AG20443 (cell line): ENCODE measurements at regions not wholly inside any gene's neighbourhood (a gene's known extent, or its start where the extent isn't known, plus 50 kb on each side); places are given as distances from the start of the nearest gene placed in this dataset.
"Not testable (repeated sequence)": the region's sequence is repeated elsewhere in the genome, so short reads cannot be mapped to it uniquely, and the experiment has no call there.

Source experiments
- DNase-seq: peaks from one replicate; pipeline ENCODE4 v3.0.0; 2012; ENCODE audit warnings: low spot score, mixed read lengths

GRCh38 chr11:86167499-86168164 lies 76.9 kb upstream of the EED start:
- no peak for DNase-seq

GRCh38 chr11:86166287-86166686 lies 78.3 kb upstream of the EED start:
- DNase-seq: not testable (repeated sequence)

- DNase-seq: no peak
Measured at GRCh38 chr11:86164106-86164505, 80.4 kb upstream of the EED start.

- DNase-seq: not testable (repeated sequence)
Measured at GRCh38 chr11:86163221-86163876, 81.2 kb upstream of the EED start.

DNA sequence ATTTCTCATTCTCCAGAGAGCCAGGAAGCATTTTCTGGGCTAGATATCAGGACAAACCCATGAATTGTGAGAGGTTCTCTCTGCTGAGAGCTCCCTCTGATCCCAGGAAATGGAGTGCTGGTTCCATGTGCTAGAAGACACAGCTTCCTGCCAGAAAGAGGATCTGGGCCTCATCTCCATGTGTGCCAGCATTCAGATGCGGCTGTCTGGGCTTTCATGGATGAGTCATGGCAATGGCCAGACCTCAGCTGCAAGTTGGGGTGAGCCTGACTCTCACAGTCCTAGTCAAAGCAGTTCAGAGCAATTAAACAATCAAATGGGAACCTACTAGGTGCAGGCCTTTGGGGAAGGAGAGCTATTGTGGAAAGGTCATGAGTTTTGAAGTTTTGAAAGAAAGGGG lies 82.3 kb upstream of the EED start:
- DNase-seq: peak; percentile 88

DNA sequence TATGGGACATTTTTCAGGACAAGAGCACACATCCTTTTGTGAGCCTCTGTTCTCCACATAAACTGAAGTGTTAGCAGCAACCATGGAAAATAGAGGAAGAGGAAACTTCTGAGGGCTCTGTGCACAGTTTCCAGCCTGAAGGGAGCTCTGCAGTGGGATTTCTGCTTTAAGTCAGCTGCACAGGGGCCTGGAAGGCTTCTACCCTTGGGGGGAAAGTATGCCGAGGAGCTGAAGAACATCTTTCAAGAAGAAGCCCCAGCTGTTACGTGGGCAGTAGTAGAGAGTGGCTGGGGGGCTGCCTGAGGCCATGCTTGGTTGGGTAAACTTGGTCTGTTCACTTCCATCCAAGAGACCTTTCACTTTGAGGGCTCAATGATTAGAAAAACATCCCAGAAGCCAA lies 82.7 kb upstream of the EED start:
- DNase-seq: no peak

GRCh38 chr11:86161336-86161735 lies 83.2 kb upstream of the EED start:
- no peak for DNase-seq

DNA sequence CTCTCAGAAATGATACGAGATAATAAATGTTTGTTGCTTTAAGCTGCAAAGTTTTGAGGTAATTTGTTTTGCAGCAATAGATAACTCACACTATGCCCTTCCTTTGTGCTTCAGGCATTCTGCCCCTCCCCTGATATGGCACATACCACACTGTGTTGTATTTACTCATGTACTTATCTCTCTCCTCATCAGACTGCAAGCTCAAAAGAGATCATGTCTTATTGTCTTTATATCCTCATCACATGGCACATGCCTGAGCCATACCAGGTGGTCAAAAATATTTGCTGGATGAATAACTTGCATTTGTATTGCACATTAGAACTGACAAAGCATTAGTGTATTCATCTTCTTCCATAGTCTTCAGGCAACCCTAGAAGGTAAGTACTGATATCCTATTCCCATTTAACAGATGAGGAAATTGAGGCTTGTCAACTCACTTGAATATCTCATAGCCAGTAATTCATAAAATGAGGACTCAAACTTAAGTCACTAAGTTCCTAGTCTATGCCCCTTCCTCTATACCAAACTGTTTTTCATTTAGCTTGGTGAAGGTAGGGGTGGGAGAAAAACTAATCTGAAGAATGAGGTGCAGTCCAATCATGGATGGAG lies 83.9 kb upstream of the EED start:
- DNase-seq: no peak

- no peak for DNase-seq
Measured at GRCh38 chr11:86159581-86159891, 85.0 kb upstream of the EED start.

DNA sequence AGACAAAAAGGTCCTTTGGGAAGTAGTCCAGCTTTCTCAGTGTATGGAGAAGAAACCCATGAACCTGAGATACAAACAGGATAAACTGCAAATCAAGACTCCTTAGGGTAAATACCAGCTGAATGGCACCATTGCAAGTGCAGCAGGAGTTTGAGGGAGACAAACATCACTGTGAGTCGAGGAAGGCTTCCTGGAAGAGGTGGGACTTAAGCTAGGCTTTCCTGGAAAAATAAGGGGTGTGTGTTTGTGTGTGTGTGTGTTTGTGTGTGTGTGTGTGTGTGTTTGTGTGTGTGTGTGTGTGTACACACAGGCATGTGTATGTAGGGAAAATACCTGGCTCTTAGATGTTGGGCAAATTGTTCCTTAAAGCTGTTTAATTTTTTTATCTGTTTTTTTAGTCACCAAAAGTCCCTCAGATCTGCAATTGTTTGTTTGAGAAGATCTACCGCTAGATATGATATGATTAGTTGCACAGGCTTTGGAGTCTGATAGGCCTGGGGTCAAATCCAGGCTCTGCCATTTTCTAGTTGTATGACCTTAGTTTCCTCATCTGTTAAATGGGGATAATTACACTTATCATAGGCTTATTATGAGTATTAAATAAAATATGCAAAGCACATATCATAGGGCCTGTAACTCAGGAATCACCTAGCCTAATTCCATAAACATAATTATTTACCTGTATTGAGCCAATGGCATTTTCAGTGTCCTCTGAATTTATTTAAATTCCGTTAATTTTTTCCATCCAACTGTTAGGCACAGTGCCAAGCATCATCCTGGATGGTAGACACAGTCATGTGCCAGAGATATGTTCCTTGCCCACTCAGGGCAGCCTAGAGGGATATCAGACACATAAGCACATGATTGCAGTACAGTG lies 85.6 kb upstream of the EED start:
- DNase-seq: no peak

DNA sequence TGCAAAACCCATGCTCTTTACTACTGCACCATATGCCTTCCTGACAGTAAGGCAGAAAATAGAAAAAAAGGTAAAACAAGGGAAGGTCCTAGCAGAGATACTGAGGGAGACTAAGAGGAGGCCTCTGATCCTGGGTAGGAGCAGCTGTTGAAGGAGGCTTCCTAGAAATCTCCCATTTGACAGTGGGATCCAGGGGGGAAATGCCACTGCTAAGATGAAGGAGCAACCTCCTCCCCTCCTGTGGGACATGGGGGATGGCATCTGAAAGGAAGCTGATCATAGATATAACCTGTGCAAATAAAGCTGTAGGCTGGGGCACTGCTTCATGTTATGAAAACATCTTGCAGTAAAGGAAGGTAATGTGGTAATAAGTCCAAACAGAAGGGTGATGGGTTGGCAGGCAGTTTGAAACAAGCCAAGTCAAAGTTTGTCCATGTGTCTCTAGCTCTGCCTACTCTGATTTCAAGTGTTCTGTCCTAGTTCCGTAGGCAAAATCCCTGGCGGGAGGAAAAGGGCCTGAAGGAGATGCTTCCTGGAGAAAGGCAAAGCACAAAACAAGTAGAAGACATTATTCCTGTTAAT lies 86.7 kb upstream of the EED start:
- DNase-seq: no peak

- DNase-seq: no peak
Measured at GRCh38 chr11:86156397-86156955, 87.6 kb upstream of the PICALM start.

DNA sequence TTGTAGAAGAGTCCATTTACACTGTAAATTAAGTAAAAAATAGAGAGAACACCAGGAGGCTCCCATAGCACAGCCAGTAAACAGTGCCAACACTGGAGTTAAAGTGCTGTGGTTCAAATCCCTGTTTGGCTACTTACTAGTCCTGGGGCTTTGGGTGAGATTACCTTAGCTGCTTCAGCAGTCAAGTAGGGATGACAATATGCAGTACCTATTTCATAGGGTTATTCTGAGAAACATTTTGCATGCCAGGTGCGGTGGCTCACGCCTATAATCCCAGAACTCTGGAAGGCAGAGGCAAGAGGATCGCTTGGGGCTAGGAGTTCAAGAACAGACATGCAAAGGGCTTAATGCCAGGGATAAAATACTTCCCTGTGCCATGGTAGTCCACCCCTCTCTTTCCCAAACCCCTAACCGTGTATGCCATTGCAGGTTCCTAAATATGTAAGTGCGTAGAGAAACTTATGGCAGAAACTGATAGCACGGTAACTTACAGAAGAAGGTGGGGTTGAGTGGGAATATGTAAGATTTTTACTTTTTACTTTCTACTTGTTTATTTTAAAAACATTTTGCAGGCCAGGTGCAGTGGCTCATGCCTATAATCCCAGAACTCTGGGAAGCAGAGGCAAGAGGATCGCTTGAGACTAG lies 86.4 kb upstream of the PICALM start:
- no peak for DNase-seq

DNA sequence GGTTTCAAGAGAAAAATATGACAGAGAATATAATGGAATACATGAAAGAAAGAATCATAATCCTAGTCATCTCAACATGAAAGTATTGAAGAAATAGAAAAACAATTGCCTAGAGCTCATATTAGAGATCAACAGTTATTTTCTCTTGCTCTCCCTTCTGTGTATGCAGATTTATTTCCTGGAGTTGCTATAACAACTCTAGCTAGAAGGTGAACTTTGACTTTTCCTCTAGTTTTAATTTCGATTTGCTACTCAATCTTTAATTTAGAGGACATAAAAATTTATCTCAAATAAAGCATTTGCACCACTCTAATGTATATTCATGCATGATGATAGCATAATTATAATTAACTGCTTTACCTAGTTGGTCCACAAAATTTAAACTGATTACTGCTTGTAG lies 84.6 kb upstream of the PICALM start:
- no peak for DNase-seq

DNA sequence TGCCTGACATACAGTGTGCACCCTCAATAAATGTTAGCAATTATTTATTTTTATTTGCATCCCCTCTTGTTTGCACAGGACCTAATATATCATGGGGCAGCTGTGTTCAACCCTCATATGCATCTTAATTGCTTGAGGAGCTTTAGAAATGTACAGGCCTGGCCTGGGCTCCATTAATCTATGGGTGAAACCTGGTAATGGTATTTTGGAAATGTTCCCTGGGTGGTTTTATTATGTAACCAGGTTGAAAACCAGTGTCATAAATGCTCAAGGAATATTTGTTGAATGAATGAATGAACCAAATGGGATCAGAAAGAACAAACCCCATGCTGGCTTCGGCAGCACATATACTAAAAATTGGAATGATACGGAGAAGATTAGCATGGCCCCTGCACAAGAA lies 84.0 kb upstream of the PICALM start:
- DNase-seq: no peak

DNA sequence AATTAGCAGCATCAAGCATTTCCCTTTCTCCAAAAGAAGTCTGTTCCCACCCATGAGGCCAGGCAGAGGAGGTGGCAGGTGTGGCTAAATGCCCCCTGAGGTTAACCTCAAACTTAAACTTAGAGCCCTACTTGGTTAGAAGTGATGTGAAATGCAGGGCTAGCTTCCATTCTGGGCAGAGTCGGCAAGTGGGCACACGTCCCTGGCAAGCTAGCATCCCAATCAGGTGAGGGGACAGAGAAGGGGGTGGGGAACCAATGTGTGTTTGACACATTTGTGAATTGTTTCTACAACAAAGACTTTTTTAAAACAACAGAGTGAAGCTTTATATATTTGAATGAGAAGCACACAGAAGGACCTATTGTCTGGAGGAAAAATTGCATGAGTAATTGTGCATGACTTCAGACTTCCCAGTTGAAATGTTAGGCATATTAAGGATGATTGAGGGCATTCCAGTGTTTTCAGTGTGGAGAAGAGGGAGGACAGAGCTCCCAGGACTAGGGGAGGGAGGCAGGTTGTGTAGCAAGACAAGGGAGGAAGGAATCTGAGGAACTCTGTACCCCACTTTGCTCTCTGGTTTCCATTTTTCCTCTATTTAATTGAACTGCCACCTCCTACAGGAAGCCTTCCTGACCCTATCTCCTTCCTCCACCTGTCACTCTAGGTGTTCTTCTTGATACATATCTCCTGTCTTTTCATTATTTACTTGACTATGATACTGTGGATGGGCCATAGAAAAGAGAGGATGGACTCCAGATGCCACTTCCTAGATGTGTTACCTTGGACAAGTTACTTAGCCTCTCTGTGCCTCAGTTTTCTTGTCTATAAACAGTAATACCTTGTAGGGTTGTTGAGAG lies 83.3 kb upstream of the PICALM start:
- DNase-seq: peak; percentile 56

- DNase-seq: peak; percentile 26
Measured at GRCh38 chr11:86151174-86152005, 82.5 kb upstream of the PICALM start.

GRCh38 chr11:86150847-86151173 lies 81.9 kb upstream of the PICALM start:
- DNase-seq: no peak

DNA sequence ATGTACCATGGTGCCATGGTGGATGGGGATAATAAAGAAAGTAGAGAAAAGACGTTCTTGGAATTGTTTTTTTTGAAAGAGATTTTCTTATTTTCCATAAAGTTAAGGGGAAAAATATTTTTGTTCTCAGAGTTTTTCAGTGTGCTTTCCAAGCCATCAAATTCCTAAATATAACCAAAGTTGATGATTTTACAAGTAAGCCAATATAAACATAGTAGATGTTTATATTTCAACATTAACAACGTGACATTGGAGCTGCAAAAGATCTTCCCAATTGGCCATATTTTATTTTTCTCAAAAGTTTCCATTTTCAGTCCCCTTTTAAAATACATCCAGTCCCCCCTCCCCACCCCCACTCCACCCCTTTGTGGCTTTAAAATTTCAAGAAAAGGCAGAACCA lies 80.9 kb upstream of the PICALM start:
- DNase-seq: no peak

DNA sequence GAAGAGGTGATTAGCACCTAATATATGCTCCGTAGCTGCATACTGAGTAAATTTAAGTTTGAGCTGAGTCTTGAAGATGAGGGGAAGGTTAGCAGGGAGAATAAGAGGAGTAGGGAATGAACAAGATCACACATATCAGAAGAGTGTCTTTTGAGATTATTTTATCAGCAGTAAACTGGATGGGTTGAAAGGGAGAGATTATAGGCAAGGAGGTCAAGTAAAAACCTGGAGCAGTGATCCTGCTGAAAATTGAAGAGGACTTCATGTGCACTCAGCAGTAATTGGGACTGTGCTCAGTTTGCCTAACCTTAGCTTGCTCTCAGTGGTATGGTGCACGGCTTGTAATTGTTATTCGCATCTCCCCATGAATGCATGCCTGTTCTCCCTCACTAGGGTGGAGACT lies 79.5 kb upstream of the PICALM start:
- no peak for DNase-seq
